Cardiac muscle cell (in vitro differentiated cells and primary cell): ENCODE measurements at regions not wholly inside any gene's neighbourhood (a gene's known extent, or its start where the extent isn't known, plus 50 kb on each side); places are given as distances from the start of the nearest gene placed in this dataset.

Source experiments
- DNase-seq, 2 donors: peaks; one replicate each; pipeline versions ENCODE4 v3.0.0 to v3.0.0-alpha.2; 2010 to 2017; ENCODE audit warnings: low read depth in 1 of 2, low spot score in 1 of 2
- H3K27ac ChIP-seq: fragments of 200-600 bp; sonication (generic); 2 replicates; pipeline ENCODE4 v1.5.1; 2016
- H3K27me3 ChIP-seq: fragments of 200-600 bp; sonication (generic); 2 replicates; pipeline ENCODE4 v1.6.0; 2016; ENCODE audit warnings: control low read depth
- H3K36me3 ChIP-seq: fragments of 200-600 bp; sonication (generic); 2 replicates; pipeline ENCODE4 v1.5.1; 2016; ENCODE audit warnings: control low read depth
- H3K4me1 ChIP-seq: fragments of 200-600 bp; sonication (generic); 2 replicates; pipeline ENCODE4 v1.8.1; 2017; ENCODE audit warnings: low read depth, mild to moderate bottlenecking, mixed run types
- H3K4me3 ChIP-seq: fragments of 200-600 bp; sonication (generic); 2 replicates; pipeline ENCODE4 v1.5.1; 2016; ENCODE audit warnings: mild to moderate bottlenecking
- H3K9me3 ChIP-seq: fragments of 200-600 bp; sonication (generic); 2 replicates; pipeline ENCODE4 v1.5.1; 2017; ENCODE audit warnings: low read depth, mild to moderate bottlenecking, control low read depth
- TF ChIP-seq, protein P1 (sequence below): IDR thresholded peaks from 2 replicates; pipeline ENCODE4 v1.5.1; 2012; ENCODE audit warnings: low read depth, mild to moderate bottlenecking, low read length

DNA sequence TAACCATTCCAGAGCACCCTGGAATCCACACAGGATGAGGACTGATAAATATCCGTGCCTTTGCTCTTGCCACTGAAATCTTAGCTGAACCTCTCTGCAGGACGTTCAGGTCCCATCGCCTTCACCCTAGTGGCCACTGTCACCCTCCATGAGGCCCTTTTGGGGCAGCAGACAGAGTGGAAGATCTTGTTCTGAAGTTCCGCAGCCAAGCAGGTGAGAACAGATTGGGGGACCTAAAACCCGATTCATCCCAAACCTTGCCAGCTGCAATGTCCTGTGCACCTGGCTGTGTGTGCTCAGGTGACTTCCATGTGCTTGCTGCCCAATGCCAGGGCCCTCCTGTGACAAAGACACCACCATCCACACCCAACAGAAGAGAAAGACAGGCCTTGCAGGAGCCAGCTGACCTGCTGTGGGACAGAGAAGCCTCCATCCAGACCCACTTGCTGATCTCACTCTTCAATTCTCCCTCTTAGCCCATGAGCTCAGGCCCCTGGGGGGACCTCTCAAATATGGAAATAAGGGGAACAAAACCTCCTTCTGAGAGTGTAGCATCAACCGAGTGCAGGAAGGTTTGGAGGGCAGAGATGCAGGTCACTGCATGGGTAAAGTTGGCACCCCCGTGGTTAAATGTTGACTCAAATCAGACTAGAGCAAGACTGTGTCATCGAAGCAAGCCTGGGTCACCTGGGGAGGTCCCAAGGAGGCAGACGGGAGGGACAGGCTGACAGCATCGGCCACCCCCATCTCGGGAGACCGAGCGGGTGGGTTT is 308.7 kb upstream of the DIO3 start:
- no peaks in the 10 kb centered on the region for H3K9me3 ChIP-seq
- no peak overlapping the region for H3K27ac ChIP-seq
- no peaks in the 10 kb centered on the region for H3K4me1 ChIP-seq
- H3K27me3 ChIP-seq = no peaks in the 10 kb centered on the region
- no peak for DNase-seq
- TF ChIP-seq, protein P1, sequence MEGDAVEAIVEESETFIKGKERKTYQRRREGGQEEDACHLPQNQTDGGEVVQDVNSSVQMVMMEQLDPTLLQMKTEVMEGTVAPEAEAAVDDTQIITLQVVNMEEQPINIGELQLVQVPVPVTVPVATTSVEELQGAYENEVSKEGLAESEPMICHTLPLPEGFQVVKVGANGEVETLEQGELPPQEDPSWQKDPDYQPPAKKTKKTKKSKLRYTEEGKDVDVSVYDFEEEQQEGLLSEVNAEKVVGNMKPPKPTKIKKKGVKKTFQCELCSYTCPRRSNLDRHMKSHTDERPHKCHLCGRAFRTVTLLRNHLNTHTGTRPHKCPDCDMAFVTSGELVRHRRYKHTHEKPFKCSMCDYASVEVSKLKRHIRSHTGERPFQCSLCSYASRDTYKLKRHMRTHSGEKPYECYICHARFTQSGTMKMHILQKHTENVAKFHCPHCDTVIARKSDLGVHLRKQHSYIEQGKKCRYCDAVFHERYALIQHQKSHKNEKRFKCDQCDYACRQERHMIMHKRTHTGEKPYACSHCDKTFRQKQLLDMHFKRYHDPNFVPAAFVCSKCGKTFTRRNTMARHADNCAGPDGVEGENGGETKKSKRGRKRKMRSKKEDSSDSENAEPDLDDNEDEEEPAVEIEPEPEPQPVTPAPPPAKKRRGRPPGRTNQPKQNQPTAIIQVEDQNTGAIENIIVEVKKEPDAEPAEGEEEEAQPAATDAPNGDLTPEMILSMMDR = no peak
- H3K36me3 ChIP-seq = no peaks in the 10 kb centered on the region
- H3K4me3 ChIP-seq = no peak overlapping the region

DNA sequence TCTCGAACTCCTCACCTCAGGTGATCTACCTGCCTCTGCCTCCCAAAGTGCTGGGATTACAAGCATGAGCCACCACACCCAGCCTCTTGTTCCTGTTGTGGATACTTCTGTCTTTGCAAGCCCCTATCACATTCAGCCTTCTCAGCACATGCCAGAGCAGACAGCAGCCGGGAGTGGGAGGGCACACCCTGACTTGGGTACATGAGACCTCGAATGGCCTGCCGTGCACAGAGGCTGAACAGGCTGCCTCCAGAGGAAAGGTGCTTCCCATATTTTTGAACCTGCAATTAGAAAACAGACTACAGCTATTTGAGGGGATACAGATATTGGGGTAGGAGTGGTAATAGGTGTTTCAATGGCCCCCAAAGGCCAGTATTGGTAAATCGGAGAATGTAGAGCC is 307.3 kb upstream of the DIO3 start:
- no peak overlapping the region for H3K27ac ChIP-seq
- no peaks in the 10 kb centered on the region for H3K36me3 ChIP-seq
- TF ChIP-seq, protein P1 = no peak
- no peak overlapping the region for H3K4me3 ChIP-seq
- no peaks in the 10 kb centered on the region for H3K27me3 ChIP-seq
- no peaks in the 10 kb centered on the region for H3K9me3 ChIP-seq
- H3K4me1 ChIP-seq = no peaks in the 10 kb centered on the region
- no peak for DNase-seq

DNA sequence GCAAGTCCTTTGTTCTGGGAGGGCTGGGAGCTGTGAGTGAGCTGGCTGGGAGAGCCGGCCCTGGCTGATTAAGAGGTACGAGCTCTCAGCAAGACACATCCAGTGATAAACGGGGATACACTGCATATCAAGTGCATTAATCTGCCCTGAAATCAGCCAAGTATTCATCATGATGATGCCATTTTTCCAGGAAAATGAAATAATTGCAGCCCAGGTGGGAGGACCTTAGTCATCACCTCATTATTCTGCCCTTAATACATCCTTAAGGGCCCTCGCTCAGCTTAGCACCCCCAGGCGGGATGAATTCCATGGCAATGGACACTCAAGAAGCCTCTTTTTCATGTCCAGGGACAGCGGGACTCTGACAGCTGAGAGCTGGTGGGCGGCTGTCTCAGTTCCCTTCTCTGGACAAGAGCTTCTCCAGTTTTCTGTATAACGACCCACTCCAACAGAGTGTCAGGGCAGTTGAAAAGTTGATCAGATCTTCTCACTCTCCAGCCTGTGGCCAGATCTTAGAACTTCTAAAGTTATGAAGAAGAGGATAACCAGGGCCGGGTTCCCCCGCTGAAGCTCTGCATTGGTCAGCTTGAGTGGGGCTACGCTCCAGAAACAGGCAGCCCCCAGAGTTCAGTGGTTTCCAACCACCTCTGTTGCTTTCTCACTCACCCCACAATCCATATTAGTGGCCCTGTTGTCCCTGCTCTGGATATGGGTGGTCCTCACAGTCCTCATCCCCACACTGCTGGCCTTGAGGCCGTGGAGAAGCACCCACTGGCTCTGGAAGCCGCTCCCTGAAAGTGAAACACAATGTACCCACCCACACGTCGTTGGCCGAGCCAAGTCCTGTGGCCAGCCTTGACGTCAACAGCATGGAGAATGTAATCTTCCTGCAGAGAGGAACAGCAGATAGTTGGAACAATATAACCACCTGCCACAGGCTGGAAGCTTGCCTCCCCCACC is 306.2 kb upstream of the DIO3 start:
- H3K4me3 ChIP-seq = no peak overlapping the region
- H3K27me3 ChIP-seq = no peaks in the 10 kb centered on the region
- no peaks in the 10 kb centered on the region for H3K36me3 ChIP-seq
- no peaks in the 10 kb centered on the region for H3K4me1 ChIP-seq
- peak in 1 of 2 donors; percentile 36 for DNase-seq
- TF ChIP-seq, protein P1 = no peak
- no peaks in the 10 kb centered on the region for H3K9me3 ChIP-seq
- no peak overlapping the region for H3K27ac ChIP-seq

DNA sequence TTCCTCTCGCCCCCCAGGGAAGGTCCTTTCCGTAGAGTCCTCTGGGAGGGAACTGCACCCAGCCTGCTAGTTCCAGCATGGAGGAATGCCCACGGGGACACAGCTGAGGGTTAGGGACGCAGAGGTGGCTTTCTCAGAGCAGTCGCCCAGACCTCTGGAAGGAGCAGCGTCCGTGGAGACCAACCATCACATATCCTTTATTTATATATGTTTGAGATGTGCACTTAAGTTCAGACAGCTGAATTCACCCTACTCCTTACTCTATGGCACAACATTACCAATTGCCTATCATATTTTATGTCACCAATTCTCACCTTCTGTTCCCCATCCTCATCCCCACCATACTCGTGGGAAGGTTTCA is 305.6 kb upstream of the DIO3 start:
- Histone ChIP-seq H3K9me3 (no peaks in the 10 kb centered on the region), H3K36me3 (no peaks in the 10 kb centered on the region), H3K4me3 (no peak overlapping the region), H3K27ac (no peak overlapping the region), H3K27me3 (no peaks in the 10 kb centered on the region), H3K4me1 (no peaks in the 10 kb centered on the region)
- DNase-seq = no peak
- TF ChIP-seq, protein P1 = no peak

DNA sequence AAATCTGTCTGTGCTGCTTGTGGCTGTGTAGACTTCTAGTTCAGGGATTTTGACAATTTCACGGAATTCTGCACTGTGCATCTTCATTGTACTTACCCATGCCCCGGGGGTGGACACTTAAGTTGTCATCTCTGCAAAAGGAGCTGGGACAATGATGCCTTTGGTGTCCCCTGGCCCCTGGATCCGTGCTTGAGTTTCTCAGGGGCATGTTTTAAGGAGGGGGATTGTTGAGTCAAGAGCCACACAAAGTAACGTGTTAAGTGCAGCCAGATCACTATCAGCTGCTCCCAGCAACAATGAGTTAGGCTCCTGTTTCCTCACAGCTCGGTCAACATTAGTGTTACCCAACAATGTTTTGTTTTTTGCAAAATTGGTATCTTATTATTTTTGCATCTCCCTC is 305.0 kb upstream of the DIO3 start:
- no peaks in the 10 kb centered on the region for H3K4me1 ChIP-seq
- no peaks in the 10 kb centered on the region for H3K27me3 ChIP-seq
- H3K9me3 ChIP-seq = no peaks in the 10 kb centered on the region
- no peak overlapping the region for H3K27ac ChIP-seq
- no peak for DNase-seq
- H3K4me3 ChIP-seq = no peak overlapping the region
- H3K36me3 ChIP-seq = no peaks in the 10 kb centered on the region
- TF ChIP-seq, protein P1 = no peak
